GM20000 (cell line): ENCODE measurements at regions not wholly inside any gene's neighbourhood (a gene's known extent, or its start where the extent isn't known, plus 50 kb on each side); places are given as distances from the start of the nearest gene placed in this dataset.

ENCODE experiments used
- DNase-seq: peaks from one replicate; pipeline ENCODE4 v3.0.0; 2012; ENCODE audit warnings: low spot score
- TF ChIP-seq, protein P1 (sequence below): IDR thresholded peaks from 2 replicates; pipeline ENCODE4 v1.5.1; 2012; ENCODE audit warnings: mild to moderate bottlenecking, control low read depth; ENCODE audit errors: extremely low read depth, missing control alignments

DNA sequence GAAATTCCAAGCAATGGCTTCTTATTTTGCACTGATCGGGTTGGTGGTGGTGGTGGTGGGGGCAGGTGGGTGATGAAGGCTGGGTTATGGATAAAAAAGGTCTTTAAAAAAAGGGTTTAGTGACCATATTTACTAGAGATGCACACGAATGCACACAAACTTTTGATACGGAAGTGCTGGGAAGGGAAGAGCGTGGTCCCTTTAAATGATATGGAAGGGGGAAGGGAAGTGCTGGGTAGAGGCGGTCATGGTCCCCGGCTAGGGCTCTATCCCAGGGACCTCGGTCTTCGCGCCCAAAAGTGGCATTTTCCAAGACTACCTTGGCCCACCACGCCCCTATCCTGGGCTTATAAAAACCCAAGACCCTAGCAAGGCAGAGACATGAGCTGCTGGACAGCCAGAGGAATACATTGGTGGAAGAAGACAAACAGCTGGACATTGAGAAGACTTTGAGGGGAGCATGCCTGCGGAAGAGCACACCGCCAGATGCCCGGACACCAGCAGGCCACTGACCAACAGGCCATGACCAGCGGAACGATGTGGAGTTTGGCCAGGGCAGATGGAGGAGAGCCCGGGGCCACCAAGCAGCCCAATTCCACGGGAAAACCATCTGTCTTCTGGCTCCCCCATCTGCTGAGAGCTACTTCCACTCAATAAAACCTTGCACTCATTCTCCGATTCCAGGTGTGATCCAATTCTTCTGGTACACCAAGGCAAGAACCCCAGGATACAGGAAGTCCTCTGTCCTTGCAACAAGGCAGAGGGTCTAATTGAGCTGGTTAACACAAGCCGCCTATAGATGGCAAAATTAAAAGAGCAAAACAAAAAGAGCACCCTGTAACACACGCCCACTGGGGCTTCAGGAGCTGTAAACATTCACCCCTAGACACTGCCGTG lies 1720.2 kb downstream of the MRPL39 start:
- no peak for DNase-seq
- TF ChIP-seq, protein P1, sequence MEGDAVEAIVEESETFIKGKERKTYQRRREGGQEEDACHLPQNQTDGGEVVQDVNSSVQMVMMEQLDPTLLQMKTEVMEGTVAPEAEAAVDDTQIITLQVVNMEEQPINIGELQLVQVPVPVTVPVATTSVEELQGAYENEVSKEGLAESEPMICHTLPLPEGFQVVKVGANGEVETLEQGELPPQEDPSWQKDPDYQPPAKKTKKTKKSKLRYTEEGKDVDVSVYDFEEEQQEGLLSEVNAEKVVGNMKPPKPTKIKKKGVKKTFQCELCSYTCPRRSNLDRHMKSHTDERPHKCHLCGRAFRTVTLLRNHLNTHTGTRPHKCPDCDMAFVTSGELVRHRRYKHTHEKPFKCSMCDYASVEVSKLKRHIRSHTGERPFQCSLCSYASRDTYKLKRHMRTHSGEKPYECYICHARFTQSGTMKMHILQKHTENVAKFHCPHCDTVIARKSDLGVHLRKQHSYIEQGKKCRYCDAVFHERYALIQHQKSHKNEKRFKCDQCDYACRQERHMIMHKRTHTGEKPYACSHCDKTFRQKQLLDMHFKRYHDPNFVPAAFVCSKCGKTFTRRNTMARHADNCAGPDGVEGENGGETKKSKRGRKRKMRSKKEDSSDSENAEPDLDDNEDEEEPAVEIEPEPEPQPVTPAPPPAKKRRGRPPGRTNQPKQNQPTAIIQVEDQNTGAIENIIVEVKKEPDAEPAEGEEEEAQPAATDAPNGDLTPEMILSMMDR: no peak

DNA sequence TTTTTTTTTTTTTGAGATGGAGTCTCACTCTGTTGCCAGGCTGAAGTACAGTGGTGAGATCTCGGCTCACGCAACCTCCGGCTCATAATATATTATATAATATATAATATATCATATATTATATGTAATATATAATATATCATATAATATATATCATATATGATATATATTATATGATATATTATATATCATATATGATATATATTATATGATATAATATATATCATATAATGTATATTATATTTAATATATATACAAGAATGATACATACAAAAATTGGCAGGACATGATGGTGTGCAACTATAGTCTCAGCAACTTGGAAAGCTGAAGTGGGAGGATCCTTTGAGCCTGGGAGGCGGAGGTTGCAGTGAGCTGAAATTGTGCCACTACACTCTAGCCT lies 1725.5 kb downstream of the MRPL39 start:
- TF ChIP-seq, protein P1: no peak
- no peak for DNase-seq

DNA sequence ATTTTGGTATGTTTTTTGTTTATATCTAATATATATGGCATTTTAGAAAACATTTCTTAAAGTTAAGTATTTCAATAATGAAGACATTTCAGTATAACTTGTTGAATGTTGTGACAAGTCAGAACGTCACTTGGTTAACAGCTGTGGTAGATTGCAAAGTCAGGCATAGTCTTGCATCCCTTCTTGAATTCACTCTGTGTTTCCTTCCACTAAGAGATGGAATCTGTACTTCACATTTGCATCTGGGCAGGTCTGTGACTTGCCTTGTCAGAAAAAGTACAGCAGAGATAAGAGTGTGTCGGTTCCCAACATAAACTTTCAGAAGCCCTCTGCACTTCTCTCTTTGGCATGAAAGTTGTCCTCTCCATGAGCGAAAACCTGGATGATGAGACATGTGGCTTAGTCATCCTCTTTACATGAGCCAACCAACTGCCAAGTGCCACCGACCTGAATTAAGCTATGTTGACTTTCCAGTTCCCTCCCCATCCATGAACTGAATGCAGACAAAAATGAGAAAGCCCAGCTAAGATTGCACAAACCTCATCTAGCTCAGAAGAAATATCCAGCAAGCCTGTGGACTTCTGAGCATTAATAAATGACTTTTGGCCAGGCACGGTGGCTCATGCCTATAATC lies 1730.2 kb downstream of the MRPL39 start:
- no peak for DNase-seq
- TF ChIP-seq, protein P1: no peak

DNA sequence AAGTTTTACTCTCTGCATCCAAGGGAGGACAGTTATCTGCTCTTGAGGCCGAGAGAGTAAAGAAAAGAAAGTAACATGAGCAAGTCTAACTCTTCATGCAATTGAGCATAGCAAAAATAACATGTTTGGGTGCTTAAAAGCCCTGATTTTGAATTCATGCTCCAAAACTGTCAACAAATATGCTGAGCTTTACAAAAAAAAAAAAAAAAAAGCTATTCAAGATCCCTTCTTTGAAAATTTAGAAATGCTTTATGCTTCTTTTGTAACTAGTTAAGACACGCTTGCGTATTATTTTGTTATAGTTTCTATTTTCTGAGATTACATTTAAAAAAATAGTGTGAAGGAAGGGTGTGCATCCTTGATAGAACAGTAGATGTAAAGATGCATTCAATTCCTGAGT lies 1733.0 kb downstream of the MRPL39 start:
- TF ChIP-seq, protein P1: no peak

DNA sequence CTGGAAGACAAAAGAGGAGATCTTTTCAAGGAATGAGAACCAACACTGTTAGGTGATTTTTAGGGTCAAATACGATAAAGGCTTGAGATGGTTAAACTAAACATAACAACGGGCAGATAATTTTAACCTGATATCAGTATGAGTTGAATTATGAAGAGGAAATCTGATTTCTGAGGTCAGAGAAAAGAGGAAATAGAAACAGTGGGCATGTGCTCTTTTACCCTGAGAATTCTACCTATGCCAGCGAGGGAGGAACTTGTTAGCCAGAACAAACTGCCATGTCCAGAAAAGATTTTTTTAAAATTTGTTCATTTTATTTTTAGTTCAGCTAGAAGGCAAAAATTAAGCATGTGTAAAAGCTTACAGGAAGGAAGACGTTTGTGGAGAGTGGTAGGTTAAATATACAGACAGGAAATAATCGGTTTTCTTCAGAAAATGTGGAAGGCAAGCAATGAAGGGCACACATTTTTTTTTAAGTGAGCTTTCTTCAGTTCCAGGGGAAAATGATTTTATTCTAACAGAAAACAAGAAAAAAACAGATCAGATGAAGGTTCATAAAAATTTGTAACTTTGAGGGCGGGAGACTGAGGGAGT lies 1745.3 kb downstream of the MRPL39 start:
- DNase-seq: no peak
- TF ChIP-seq, protein P1: no peak

More for the DNA sequence above, 1733.0 kb downstream of the MRPL39 start:
- no peak for DNase-seq

DNA sequence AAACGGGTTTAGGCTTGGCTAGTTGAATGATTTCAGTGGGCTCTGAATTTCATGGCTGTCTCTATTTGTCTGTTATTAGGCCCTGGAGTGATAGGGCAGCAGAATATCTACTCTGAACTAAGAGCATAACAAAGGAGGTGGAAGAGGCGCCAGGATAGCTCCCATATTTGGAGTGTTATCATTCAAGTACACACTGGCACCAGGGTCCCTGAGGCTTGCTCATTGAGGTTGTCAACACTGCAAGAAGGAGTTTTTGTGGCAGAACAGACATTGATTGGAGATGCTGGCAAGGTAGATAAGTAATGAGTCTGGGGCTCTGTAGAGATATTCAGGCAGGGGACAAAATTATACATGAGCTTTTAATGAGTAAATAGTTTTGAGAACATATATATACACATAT lies 1748.4 kb downstream of the MRPL39 start:
- TF ChIP-seq, protein P1: no peak
- no peak for DNase-seq
